Uterus (tissue), 2 donors: ENCODE measurements at regions not wholly inside any gene's neighbourhood (a gene's known extent, or its start where the extent isn't known, plus 50 kb on each side); places are given as distances from the start of the nearest gene placed in this dataset.

Experiments
- POLR2A ChIP-seq, 2 donors: fragments of 450-650 bp; IDR thresholded peaks; one replicate each; pipeline ENCODE4 v1.6.1; 2016; ENCODE audit warnings: antibody characterized with exemption in 2 of 2, mild to moderate bottlenecking in 1 of 2, moderate library complexity in 1 of 2
- TF ChIP-seq, protein P1 (sequence below), 4 experiments: fragments of 200-600 bp in 2 of 4; fragments of 450-650 bp in 2 of 4; sonication (generic) in 2 of 4; IDR thresholded peaks; one replicate each; pipeline ENCODE4 v1.5.1; 2016 to 2019; ENCODE audit warnings: antibody characterized with exemption in 4 of 4, mild to moderate bottlenecking in 2 of 4, moderate library complexity in 1 of 4

DNA sequence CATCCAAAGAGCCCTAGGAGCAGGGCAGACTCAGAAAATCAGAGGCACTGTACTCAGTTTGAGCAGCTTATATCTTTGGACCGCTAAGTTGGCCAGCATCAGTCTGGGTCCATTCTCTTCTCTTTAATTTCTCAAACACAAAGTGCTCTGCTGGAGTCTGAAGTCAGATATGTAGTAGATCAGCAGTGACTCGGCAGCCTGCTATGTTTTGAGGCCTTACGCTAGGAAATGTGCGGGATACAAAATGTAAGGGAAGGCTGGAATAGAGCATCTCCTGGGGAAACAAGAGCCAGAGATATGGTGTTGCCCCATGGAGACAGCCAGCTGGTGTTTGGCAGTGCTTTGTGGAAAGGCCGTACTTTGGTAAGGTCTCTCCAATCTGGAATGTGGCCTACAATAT is 60.6 kb upstream of the VKORC1L1 start:
- TF ChIP-seq, protein P1, sequence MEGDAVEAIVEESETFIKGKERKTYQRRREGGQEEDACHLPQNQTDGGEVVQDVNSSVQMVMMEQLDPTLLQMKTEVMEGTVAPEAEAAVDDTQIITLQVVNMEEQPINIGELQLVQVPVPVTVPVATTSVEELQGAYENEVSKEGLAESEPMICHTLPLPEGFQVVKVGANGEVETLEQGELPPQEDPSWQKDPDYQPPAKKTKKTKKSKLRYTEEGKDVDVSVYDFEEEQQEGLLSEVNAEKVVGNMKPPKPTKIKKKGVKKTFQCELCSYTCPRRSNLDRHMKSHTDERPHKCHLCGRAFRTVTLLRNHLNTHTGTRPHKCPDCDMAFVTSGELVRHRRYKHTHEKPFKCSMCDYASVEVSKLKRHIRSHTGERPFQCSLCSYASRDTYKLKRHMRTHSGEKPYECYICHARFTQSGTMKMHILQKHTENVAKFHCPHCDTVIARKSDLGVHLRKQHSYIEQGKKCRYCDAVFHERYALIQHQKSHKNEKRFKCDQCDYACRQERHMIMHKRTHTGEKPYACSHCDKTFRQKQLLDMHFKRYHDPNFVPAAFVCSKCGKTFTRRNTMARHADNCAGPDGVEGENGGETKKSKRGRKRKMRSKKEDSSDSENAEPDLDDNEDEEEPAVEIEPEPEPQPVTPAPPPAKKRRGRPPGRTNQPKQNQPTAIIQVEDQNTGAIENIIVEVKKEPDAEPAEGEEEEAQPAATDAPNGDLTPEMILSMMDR (IDR thresholded peaks at IDR 0.05): no peak
- TF ChIP-seq POLR2A (IDR thresholded peaks at IDR 0.05): no peak
